Breast epithelium (tissue), 3 donors: ENCODE measurements at regions not wholly inside any gene's neighbourhood (a gene's known extent, or its start where the extent isn't known, plus 50 kb on each side); places are given as distances from the start of the nearest gene placed in this dataset.

ENCODE experiments used
- CTCF ChIP-seq, 3 donors: fragments of 450-650 bp; IDR thresholded peaks; one replicate each; pipeline ENCODE4 v1.5.1; 2016 to 2017; ENCODE audit warnings: antibody characterized with exemption in 3 of 3, mild to moderate bottlenecking in 3 of 3, moderate library complexity in 3 of 3
- POLR2AphosphoS5 ChIP-seq, 3 donors: sonication (generic); formaldehyde crosslinking; IDR thresholded peaks; one replicate each; pipeline ENCODE4 v1.6.1; 2017; ENCODE audit warnings: antibody characterized with exemption in 3 of 3

- no peak for TF ChIP-seq CTCF (IDR thresholded peaks at IDR 0.05)
- no peak for TF ChIP-seq POLR2AphosphoS5 (IDR thresholded peaks at IDR 0.05)
These were observed 352.9 kb downstream of the TMEM114 start for GRCh38 chr16:8237452-8237851.
